Aorta (tissue), 5 donors: ENCODE measurements at regions not wholly inside any gene's neighbourhood (a gene's known extent, or its start where the extent isn't known, plus 50 kb on each side); places are given as distances from the start of the nearest gene placed in this dataset.
"Not testable (repeated sequence)": the region's sequence is repeated elsewhere in the genome, so short reads cannot be mapped to it uniquely, and the experiment has no call there.

ENCODE experiments used
- ATAC-seq: fragments of 200-7000 bp; cut with Tn5 transposase; one replicate; pipeline ENCODE4 v1.9.1; 2022; ENCODE audit warnings: moderate library complexity; ENCODE audit not compliant: low FRiP score
- DNase-seq, 2 donors: peaks; one replicate each; pipeline ENCODE4 v3.0.0-alpha.2; 2020
- H3K27ac ChIP-seq, 2 donors: one replicate each; pipeline ENCODE4 v1.5.1; 2013; ENCODE audit warnings: low read length in 2 of 2, mild to moderate bottlenecking in 2 of 2, moderate library complexity in 2 of 2, control low read depth in 1 of 2, inconsistent platforms in 1 of 2, low read depth in 1 of 2
- H3K27me3 ChIP-seq, 2 donors: one replicate each; pipeline ENCODE4 v1.6.1; 2013; ENCODE audit warnings: control low read depth in 1 of 2, low read length in 1 of 2, mild to moderate bottlenecking in 1 of 2, moderate library complexity in 1 of 2; ENCODE audit not compliant: insufficient read depth in 2 of 2, control insufficient read depth in 1 of 2
- H3K36me3 ChIP-seq, 2 donors: one replicate each; pipeline ENCODE4 v1.6.1; 2013; ENCODE audit warnings: control low read depth in 1 of 2, low read length in 1 of 2, mild to moderate bottlenecking in 1 of 2; ENCODE audit not compliant: insufficient read depth in 2 of 2, control insufficient read depth in 1 of 2
- H3K4me1 ChIP-seq, 2 donors: one replicate each; pipeline ENCODE4 v1.6.1; 2013; ENCODE audit warnings: low read length in 2 of 2, control low read depth in 1 of 2, mild to moderate bottlenecking in 1 of 2, moderate library complexity in 1 of 2; ENCODE audit not compliant: insufficient read depth in 2 of 2, control insufficient read depth in 1 of 2
- H3K4me3 ChIP-seq, 2 donors: one replicate each; pipeline ENCODE4 v1.5.1; 2013; ENCODE audit warnings: low read length in 2 of 2, control low read depth in 1 of 2, mild to moderate bottlenecking in 1 of 2
- H3K9me3 ChIP-seq: one replicate; pipeline ENCODE4 v1.6.1; 2013; ENCODE audit warnings: mild to moderate bottlenecking, low read length; ENCODE audit not compliant: control insufficient read depth
- WGBS, 2 donors: extraction: QIAGEN DNeasy Blood & Tissue Kit; methylation state at CpG; one replicate each; pipeline ENCODE4 v1.1.7; 2013; 5-methylcytosine and 5-hydroxymethylcytosine counted together
- intact Hi-C, 2 donors: fragments of 100-400 bp; cut with DNase I; formaldehyde crosslinking; loops; one replicate each; pipeline versions ENCODE4 v1.14.2 to v1.15.0; 2022
- donor health status: healthy with polysubstance abuse.
- donor health status: Bipolar disorder and iron deficiency.
- donor health status: DM: no; HTN: no; CAD: no.
- donor health status: DM: no; HTN: no; CAD: no.
- donor health status: DM: yes; HTN: yes; CAD: no.

- H3K4me1 ChIP-seq, H3K4me3 ChIP-seq, intact Hi-C loops, H3K9me3 ChIP-seq, DNase-seq, H3K27me3 ChIP-seq, H3K27ac ChIP-seq, ATAC-seq, H3K36me3 ChIP-seq: not testable (repeated sequence)
- 72% methylated on average over 8 of the region's 8 CpGs for WGBS, 2 donors
Measured at GRCh38 chr12:67555075-67555717, 93.3 kb upstream of the DYRK2 start.

GRCh38 chr12:67558775-67559174, 89.8 kb upstream of the DYRK2 start:
- Histone ChIP-seq H3K4me1 (no peaks in the 10 kb centered on the region), H3K9me3 (peaks cover 7% of the 10 kb centered on the region), H3K36me3 (no peaks in the 10 kb centered on the region), H3K4me3 (no peak overlapping the region), H3K27ac (no peak overlapping the region), H3K27me3 (no peaks in the 10 kb centered on the region)
- ATAC-seq (no peak), DNase-seq (no peak)
- 86 to 91% methylated on average over 3 of the region's 3 CpGs for WGBS, 2 donors
- intact Hi-C loops: no loop called here

- intact Hi-C loops: no loop called here
- Histone ChIP-seq H3K27ac (no peak overlapping the region), H3K9me3 (peaks cover 7% of the 10 kb centered on the region), H3K4me1 (no peaks in the 10 kb centered on the region), H3K36me3 (no peaks in the 10 kb centered on the region), H3K4me3 (no peak overlapping the region), H3K27me3 (no peaks in the 10 kb centered on the region)
- DNase-seq (no peak), ATAC-seq (no peak)
- WGBS, 2 donors: 87 to 93% methylated on average over 3 of the region's 3 CpGs
Measured at GRCh38 chr12:67559751-67560150, 88.8 kb upstream of the DYRK2 start.

- DNase-seq (no peak), ATAC-seq (no peak)
- WGBS, 2 donors: 63 to 75% methylated on average over 3 of the region's 3 CpGs
- no peak overlapping the region for H3K27ac ChIP-seq
- peaks cover 8% of the 10 kb centered on the region for H3K9me3 ChIP-seq
- no peaks in the 10 kb centered on the region for H3K36me3 ChIP-seq
- intact Hi-C loops: no loop called here
- no peak overlapping the region for H3K4me3 ChIP-seq
- no peaks in the 10 kb centered on the region for H3K27me3 ChIP-seq
- H3K4me1 ChIP-seq: no peaks in the 10 kb centered on the region
Measured at GRCh38 chr12:67562513-67563287, 85.8 kb upstream of the DYRK2 start.

- intact Hi-C loops: no loop called here
- Histone ChIP-seq H3K27me3 (no peaks in the 10 kb centered on the region), H3K4me1 (no peaks in the 10 kb centered on the region), H3K4me3 (no peak overlapping the region), H3K9me3 (peaks cover 1% of the 10 kb centered on the region), H3K36me3 (no peaks in the 10 kb centered on the region), H3K27ac (no peak overlapping the region)
- ATAC-seq: no peak
- DNase-seq: no peak
- 83 to 84% methylated on average over 2 of the region's 2 CpGs for WGBS, 2 donors
Measured at GRCh38 chr12:67568055-67568454, 80.5 kb upstream of the DYRK2 start.

- no peak for ATAC-seq
- H3K27me3 ChIP-seq: no peaks in the 10 kb centered on the region
- no peaks in the 10 kb centered on the region for H3K36me3 ChIP-seq
- DNase-seq: no peak
- H3K27ac ChIP-seq: no peak overlapping the region
- peaks cover 0 to 6% of the 10 kb centered on the region in 2 donors for H3K4me1 ChIP-seq
- H3K4me3 ChIP-seq: no peak overlapping the region
- intact Hi-C loops: no loop called here
- H3K9me3 ChIP-seq: no peaks in the 10 kb centered on the region
Measured at GRCh38 chr12:67572492-67572891, 76.1 kb upstream of the DYRK2 start.

- H3K4me3 ChIP-seq: no peak overlapping the region
- H3K27ac ChIP-seq: no peak overlapping the region
- ATAC-seq (no peak), DNase-seq (no peak)
- peaks cover 0 to 6% of the 10 kb centered on the region in 2 donors for H3K4me1 ChIP-seq
- WGBS, 2 donors: 44 to 50% methylated on average over 4 of the region's 4 CpGs
- intact Hi-C loops: no loop called here
- H3K9me3 ChIP-seq: no peaks in the 10 kb centered on the region
- no peaks in the 10 kb centered on the region for H3K27me3 ChIP-seq
- no peaks in the 10 kb centered on the region for H3K36me3 ChIP-seq
Measured at GRCh38 chr12:67573566-67573965, 75.0 kb upstream of the DYRK2 start.

- intact Hi-C loops: no loop called here
- no peak for ATAC-seq
- Histone ChIP-seq H3K36me3 (no peaks in the 10 kb centered on the region), H3K27me3 (no peaks in the 10 kb centered on the region), H3K27ac (no peak overlapping the region), H3K4me1 (peaks cover 0 to 2% of the 10 kb centered on the region in 2 donors), H3K9me3 (no peaks in the 10 kb centered on the region), H3K4me3 (no peak overlapping the region)
- no peak for DNase-seq
- 89 to 95% methylated on average over 3 of the region's 3 CpGs for WGBS, 2 donors
Measured at GRCh38 chr12:67578976-67579661, 69.4 kb upstream of the DYRK2 start.

- 97 to 100% methylated on average over 1 of the region's 1 CpG for whole genome bisulfite sequencing, 2 donors
- no peak for DNase-seq
- no peak overlapping the region for H3K27ac ChIP-seq
- H3K4me3 ChIP-seq: no peak overlapping the region
- H3K4me1 ChIP-seq: peaks cover 0 to 2% of the 10 kb centered on the region in 2 donors
- no peaks in the 10 kb centered on the region for H3K27me3 ChIP-seq
- intact Hi-C loops: no loop called here
- no peaks in the 10 kb centered on the region for H3K9me3 ChIP-seq
- no peaks in the 10 kb centered on the region for H3K36me3 ChIP-seq
- no peak for ATAC-seq
Measured at GRCh38 chr12:67579662-67580003, 68.9 kb upstream of the DYRK2 start.
